NCI-H1417 (cell line): ENCODE measurements at regions not wholly inside any gene's neighbourhood (a gene's known extent, or its start where the extent isn't known, plus 50 kb on each side); places are given as distances from the start of the nearest gene placed in this dataset.

Experiments
- DNase-seq, 3 experiments: peaks; one replicate each; lab custom pipeline; 2025; lab: John Stamatoyannopoulos, UW

DNA sequence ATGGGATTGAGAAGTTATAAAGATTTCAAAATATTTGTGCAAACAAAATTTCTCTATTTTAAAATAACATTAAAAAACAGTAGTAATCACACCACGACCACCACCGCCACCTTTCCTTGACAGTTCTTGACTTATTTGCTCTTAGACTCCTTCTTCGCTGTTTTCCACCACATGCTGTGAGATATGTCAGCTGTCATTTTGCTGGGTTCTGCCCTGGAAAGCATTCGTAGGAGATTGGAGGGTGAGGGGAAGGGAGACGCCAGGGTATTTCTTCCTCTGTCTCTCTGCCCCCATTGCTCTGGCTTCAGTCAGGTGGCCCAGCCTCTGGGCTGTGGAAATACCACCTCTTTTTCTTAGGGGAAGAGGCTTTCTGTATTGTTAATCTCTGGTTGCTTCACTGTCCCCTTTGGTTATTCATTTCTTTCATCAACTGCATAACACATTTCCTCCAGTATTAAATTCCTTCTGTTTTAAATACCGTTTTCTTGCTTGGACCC, 186.2 kb downstream of the NEDD1 start:
- peak in 1 of 3 experiments; percentile 9 for DNase-seq

DNA sequence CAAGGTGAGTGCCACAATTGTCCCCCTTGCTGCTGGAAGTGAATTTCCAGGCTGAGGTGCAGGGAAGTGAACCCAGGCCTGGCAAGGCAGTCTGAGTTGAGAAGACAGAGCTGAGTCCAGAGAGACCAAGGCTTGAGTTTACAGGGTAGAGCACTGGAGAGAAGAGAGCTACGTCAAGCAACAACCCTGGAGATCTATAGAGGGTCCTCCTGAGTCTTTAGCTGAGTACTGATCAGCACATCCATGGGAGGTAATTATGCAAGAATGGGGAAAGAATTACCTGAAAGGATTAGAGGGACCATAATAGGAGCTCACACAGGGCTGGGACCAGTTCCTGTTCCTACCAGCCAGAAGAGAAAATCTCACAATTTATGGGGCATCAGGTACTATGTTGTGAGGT, 190.7 kb downstream of the NEDD1 start:
- DNase-seq: no peak

DNA sequence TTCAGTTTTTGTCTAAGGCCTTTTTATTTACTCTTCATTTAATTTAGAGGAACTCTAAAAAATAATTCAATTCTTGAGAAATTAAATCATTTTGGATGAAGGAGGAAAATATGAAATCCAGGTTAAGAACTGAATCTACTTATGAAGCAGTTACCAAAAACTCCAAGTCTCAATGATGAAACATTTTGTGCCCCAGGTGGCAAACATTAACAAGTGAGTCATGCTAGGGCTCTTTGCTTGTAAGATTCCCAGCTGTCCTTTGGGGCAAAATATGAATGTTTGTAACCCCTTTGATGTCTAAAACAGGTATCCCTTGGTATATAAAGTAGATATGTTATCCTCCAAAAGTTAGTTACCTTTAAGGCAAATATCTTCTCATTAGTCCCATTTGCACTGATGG, 202.4 kb downstream of the NEDD1 start:
- DNase-seq: peak in 2 of 3 experiments; percentile 50 to 82

DNA sequence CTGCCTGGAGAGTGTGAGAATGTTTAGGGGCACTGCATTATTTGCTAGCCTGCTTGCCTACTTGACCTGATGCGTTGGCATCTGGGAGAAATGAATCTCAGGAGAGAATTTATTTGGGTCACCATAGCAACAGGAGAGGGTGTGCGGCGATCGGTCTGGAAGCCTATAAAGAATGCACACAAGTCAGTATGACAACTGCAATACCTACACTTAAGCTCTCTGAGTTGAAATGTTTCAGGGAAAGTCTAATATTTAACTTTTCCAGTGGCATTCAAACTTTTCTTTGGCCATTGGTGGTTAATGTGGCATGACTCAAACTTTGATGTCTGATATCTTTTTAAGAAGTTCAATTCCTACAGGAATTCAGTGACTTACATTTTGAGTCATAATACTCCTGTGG, 205.1 kb downstream of the NEDD1 start:
- DNase-seq: no peak

DNA sequence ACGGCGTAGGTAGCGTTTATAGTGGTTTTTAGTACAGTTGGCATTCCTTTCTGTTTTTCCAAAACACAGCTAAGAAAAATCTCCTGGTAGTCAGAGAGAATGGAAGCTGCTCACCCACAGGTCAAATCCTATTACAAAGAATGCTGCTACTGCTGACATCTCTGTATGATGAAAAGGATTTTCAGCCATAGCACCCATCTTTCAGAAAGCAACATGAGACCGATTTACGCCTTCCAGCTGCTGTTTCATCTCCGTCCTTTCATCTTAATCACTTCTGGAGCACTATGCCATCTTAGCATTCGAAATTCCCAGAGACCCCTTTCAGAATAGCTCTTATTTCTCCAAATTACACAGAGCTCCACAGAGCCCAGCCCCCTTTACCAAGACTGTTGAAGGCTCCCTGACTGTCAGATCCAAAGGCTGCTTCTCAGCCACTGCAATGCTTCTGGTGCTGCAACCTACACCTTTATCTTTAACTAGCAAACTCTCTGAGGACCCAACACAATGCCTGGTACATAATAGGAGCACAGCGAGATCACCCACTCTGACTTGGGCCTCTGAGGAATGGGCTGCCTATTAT, 211.8 kb downstream of the NEDD1 start:
- no peak for DNase-seq

DNA sequence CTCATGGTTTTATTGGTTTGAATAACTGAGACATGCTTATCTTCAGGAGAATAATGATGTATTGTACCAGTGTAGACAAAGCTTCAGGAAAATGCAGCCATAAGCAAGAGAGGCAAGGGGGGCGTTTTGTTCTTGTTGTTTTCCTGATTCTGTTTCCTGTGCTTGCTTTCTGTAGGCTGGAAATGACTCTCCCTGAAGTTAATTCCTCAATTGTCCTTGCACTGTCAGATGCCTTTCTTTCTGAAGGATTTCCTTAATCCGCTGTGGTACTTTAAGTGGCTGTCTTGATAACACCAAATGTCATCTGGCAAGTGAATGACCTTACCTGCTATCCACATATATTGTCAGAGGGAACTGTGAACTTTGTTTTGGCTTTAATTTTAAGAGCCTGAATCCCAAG, 220.0 kb downstream of the NEDD1 start:
- no peak for DNase-seq

DNA sequence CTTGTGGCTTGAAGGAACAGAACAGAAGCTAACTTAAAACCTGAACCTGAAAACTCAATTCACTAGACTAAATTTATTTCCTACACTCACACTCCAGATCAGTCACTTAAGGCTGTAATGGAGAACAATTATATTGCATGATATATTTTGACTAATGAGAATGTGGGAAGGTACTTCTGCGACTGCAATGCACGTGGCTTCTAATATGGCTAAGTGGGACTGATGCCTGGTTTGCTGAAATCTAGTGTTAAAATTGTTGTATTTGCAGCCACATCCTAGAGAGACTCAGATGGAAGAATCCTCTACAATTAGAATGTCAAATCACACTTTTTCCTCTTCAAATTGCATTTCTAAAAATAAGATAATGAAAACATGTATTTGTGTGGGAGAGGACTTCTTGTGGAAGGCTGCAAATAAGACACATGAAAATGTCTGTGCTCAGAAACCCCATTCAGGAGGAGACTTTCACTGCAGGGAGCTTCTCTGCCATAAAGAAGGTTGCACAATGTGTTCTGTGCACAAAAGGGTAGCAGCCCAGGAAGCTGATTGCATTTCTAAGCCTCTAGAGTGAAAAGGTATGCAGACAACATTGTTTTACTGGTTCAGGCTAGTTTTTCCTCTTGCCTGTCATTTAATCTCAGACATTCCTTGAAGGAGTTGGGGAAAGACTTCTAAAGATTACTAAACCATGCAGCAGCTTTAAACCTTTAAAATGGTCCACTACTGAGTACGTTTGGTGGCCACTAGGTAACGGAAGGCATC, 224.3 kb downstream of the NEDD1 start:
- peak in 1 of 3 experiments; percentile 38 for DNase-seq

DNA sequence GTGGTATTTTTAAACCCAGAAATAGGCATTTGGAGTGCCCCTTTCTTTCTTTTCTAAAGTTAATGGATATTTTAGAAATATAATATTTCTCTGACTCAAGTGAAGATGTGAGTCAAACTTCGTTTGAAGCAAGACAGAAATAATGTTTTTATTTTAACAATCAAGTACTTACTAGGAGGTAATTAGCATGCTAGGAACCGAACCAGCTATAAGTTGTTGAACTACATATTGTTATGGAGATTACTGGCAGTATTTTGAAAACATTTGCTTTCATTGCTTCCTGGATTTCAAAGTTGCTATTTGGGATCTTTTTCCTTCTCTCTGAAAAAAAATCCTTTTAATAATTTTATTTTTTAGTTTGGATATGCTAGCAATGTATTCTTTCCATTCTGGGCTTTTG, 225.2 kb downstream of the NEDD1 start:
- no peak for DNase-seq

DNA sequence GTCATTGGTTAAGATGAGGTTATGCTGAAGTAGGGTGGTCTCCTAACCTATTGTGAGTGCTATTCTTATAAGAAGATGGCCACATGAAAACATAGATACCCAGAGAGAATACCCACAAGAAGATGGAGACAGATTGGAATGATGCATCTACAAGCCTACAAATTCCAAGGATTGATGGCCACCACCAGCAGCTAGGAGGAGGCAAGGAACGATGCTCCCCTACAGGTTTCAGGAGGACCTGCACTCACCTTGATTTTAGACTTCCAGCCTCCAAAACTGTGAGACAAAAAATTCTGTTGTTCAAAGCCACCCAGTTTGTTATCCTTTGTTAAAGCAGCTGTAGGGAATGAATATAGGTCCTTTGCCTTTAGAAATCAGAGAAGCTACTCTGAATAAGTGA, 227.4 kb downstream of the NEDD1 start:
- DNase-seq: no peak

DNA sequence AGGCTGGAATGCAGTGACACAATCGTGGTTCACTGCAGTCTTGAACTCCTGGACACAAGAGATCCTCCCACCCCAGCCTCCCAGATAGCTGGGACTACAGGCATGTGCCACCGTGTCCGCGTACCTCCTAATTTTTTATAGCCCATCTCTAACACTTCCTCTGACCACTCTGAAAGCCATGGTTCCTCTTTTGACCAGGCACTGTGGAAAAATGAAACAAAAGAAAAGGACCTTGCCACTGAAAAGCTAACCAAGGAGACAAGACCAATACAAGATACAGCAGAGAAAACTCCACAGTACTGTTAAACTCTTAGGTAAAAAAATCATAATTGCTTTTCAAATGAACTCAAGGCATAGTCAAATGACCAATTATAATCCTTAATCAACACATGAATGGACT, 233.3 kb downstream of the NEDD1 start:
- DNase-seq: no peak

DNA sequence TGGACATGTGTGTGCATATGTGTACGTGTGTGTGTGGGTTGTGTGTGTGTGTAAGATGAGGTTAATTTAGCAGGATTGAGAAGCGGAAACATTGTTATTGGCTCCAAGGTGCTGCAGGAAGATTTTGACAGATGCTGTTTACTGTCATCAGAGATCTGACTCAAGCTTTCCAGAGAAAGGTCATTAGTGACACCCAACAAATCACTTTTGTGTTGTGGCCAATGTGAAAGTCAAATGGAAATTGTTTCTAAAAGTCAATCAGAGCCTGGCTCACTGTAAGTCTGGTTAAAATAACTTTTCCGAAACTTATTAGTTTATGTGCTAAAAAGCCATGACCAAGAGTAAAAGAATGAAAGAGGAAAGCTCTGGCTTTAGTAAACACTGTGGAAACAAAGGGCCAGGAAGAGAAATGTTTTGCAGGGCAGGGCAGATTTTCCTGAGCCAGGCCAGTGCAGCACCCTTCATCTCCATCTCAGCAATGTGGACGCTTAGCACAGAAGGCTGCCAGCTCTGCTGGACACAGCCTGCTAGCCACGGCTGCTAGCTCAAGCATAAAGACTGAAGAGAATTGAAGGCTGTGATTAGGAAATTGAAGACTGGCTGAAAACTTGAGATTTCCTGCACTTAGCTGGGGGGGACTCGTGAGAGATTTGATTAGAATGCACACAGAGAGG, 235.8 kb downstream of the NEDD1 start:
- DNase-seq: peak in 1 of 3 experiments; percentile 35

DNA sequence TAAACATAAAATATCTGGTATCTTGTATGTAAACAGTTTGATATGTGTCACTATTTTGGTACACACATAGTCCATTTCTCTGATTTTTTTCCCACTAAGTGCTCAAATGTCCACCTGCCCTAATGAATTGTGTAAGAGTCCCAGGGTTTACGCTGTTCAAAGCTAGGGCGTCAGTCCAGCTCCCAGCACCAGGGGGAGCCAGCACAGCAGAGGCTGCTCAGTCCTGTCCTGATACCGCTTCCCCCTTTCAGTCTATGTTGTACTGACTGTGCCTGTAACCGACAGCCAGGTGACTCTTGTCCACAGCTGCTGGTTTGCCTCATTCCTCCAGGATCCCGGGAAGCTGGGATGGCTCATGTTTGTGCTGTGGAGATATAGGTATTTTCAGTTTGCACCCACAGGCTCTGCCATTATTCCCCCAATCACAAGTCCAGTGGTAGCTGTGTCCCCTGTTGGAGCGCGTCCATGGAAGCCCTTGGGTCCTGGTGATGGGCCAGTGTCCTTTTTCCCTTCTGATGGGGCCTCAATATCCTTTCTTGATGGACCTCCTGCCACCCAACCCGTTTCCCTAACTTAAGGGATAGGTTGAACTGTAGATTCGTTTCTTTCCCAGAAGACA, 242.0 kb downstream of the NEDD1 start:
- peak; percentile 40 to 62 (median 60) for DNase-seq

DNA sequence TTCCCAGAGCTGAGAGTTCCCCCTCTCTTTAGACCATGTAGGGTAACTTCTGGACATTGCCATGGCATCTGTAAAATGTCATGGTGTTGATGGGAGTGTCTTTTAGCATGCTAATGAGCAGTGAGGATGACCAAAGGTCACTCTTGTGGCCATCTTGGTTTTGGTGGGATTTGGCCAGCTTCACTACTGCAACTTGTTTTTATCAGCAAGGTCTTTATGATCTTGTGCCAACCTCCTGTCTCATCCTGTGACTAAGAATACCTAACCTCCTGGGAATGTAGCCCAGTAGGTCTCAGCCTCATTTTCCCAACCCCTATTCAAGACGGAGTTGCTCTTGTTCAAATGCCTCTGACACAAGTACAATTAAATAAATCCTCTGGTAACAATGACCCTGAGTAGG, 244.4 kb downstream of the NEDD1 start:
- no peak for DNase-seq

DNA sequence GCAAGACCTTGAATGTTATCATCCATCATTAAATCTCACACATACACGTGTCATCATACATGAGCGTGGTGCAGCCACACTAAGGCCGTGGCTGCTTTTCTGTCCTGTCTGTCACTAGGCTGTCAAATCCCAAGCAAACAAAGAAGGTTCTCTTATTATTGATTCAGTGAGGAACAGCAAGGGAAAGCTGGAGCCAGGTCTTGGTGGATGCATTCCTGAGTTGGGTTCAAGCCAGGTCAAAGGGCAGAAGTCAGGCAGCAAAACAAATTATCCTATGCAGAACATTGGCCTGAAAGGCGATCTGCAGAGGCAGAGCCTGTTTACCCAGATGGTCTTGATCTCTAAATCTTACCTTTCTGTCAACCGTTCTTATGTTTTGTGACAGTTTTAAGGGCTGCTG, 252.3 kb downstream of the NEDD1 start:
- DNase-seq: peak in 1 of 3 experiments; percentile 24

DNA sequence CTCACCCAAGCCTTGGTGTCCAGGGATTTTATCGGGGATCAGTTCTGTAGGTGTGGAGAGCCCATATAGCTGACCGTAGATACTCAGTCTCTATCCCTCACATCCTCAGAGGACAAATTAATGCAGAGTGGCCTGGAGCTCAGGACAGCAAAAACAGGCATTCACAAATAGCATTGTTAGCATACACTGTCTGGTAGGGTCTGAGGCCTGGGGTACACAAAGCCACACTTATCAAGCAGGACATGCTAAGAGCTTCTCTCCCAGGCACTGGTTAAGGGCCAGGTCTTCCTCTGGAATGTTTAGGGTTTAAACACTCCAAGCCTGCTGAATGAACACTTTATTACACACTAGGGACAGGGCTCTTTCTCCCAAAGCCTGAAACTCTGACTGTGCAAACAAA, 253.2 kb downstream of the NEDD1 start:
- DNase-seq: no peak

DNA sequence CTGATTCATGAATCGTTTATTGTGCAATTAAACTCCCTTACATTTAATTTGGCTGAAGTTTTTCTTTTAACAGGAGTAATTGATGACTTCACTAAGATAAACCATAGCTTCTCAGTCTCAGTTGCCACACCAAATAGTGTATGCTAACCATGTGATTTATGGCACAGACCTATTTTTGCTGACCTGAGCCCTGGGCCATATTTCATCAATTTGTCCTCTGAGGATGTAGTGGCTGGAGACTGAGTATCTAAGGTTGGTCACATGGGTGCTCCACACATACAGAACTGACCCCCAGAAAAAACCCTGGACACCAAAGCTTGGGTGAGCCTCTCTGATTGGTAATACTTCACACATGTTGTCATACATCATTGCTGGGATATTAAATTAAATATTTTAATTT, 255.1 kb downstream of the NEDD1 start:
- DNase-seq: no peak

DNA sequence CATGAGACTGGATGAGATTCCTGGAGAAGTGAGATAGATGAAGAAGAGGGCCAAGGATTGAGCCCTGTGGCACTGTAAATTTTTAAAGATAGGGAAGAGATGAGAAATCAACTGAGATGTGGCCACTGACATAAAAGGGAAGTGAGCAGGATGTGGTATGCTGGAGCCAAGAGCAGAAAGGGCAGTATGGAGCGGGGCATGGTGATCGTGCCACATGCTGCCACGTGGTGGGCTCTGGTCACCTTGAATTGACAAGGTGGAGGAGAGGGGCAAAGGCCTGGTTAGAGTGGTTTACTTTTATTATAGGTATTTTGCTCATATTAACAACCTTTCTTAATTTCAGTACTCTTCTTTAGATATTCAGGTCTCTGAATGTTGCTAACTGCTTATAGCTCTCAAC, 257.9 kb downstream of the NEDD1 start:
- DNase-seq: no peak

DNA sequence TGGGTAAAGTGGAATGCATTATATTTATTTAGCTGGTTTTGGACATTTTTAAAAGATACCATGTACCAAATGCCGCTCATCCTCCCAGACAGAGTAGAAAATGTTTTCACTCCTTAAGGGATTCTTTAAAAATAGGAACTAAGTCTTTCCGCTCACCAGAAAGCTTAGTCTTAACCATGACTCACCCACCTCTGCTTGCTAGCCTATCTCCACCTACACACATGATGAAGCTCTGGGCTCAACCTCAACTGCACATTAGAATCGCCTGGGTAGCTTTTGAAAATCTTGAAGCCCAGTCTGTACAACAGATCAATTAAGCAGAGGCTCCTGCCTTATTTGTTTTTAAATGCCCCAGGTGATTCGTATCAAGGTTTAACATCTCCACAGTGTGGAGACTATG, 260.5 kb downstream of the NEDD1 start:
- no peak for DNase-seq

DNA sequence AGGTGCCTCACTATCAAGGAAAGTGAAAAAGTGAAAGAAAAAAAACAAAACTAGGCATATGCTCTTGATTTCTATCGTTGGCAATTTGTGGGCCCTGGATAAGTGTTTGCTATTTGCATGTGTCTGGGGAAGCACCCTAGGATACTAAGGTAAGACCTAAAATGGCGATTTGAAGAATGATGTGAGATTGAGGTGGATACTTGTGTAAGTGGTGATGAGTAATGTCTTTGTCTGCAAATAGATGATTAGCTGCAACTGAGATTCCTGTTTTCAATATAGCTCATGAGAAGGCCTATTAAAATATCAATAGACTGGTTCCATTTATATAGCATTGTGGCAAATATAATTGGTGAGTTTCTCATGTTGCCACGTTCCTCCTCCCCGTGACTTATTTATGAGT, 261.7 kb downstream of the NEDD1 start:
- DNase-seq: peak in 2 of 3 experiments; percentile 19 to 60

DNA sequence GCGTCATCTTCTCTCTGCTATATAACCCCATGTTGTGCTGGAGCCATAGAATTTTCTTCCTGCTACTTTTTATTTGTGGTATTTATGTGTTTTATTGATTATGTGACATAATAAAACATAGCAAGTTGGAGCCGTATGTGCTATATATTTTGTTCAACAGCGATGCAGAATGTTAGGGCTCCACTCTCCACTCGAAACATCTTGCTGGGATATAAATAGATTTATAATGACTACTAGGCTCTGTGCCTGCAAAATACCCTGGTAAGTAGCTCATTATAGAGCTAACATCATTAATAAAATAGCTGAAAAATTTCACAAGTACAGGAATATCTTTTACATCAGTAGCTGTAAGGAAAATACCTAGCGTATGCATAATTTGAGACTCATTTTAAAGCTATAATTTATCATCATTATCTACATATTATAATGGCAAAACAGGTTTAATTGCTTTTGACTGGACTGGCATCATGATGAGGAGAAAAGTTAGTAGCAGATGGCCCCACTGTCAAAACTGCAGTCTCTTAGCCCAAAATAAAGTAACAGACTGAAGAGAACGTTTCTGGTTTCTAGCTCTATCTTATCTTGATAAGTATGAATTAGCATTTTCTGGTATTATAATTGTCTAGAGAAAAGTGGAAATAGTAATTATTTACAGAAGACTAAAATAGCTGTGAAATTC, 263.0 kb downstream of the NEDD1 start:
- DNase-seq: peak in 2 of 3 experiments; percentile 23 to 75

DNA sequence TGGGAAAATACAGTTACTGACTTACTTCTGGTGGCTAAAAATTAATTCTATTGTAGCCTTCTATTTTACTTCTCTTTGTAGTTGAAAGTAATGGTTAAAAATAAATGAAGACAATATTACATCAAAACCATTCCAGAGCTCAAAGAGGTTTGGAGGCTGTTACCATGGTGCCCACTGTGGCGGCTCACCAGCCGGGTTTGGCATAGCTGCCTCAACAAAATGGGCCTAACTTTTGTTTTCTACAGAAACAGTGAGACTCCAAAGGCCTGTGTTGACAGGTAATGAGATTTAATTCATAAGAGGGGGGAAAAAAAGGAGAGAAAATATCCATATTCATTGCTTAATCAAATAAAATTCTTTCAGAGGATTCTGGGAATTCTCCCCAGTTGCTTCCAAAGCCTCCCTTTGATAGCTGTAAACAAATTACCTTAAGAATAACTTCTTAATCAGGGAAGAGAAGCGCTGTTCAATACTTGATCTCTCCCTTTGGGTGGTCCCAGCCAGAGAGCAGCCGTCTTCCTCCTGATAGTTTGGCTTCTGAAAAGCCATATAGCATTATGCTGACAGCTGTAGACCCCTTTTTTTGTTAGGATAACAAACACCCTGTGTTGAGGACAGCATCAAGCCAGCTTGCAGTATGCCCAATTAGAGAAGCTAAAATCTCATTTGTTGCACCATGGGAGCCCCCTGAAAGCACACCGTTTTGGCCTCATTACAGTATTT, 266.8 kb downstream of the NEDD1 start:
- DNase-seq: no peak
